K562 (cell line): ENCODE measurements at regions not wholly inside any gene's neighbourhood (a gene's known extent, or its start where the extent isn't known, plus 50 kb on each side); places are given as distances from the start of the nearest gene placed in this dataset.

Experiments
- NR4A1 ChIP-seq, 2 experiments: fragments of 250-450 bp in 1 of 2; fragments of 450-650 bp in 1 of 2; sonication (Bioruptor Pico) in 1 of 2; IDR thresholded peaks; 2 replicates each; pipeline versions ENCODE4 v1.4.0 to v1.6.1; 2016 to 2020; ENCODE audit warnings: mild to moderate bottlenecking in 2 of 2, missing compliant biosample characterization in 1 of 2, missing genetic modification characterization in 1 of 2, moderate library complexity in 1 of 2
- RFX5 ChIP-seq: IDR thresholded peaks from 2 replicates; pipeline ENCODE4 v1.6.1; 2011; ENCODE audit warnings: low read depth, mild to moderate bottlenecking, improper control_type of control experiment, low read length
- ZNF41 ChIP-seq: fragments of 250-450 bp; sonication (Bioruptor Pico); conservative IDR thresholded peaks from 2 replicates; pipeline ENCODE4 v1.4.0; 2020; ENCODE audit warnings: mild to moderate bottlenecking

- TF ChIP-seq NR4A1 (CRISPR knock-in tag; IDR thresholded peaks at IDR 0.05) (no peak), NR4A1 (tag; IDR thresholded peaks at IDR 0.05) (no peak), RFX5 (no peak), ZNF41 (CRISPR knock-in tag) (no peak)
Measured at GRCh38 chr4:79823148-79823763, 249.8 kb downstream of the ANTXR2 start.
